Breast epithelium (tissue), 4 donors: ENCODE measurements at regions not wholly inside any gene's neighbourhood (a gene's known extent, or its start where the extent isn't known, plus 50 kb on each side); places are given as distances from the start of the nearest gene placed in this dataset.

Experiments
- DNase-seq, 2 donors: peaks; one replicate each; pipeline ENCODE4 v3.0.0-alpha.2; 2019; ENCODE audit warnings: low spot score in 2 of 2
- H3K27ac ChIP-seq, 2 donors: fragments of 200-600 bp; sonication (generic) in 1 of 2; one replicate each; pipeline ENCODE4 v1.5.1; 2016 to 2019; ENCODE audit warnings: mild to moderate bottlenecking in 1 of 2
- H3K27me3 ChIP-seq, 2 donors: fragments of 200-600 bp; sonication (generic) in 1 of 2; one replicate each; pipeline versions ENCODE4 v1.5.1 to v1.6.0; 2017 to 2019; ENCODE audit warnings: control low read depth in 1 of 2, mild to moderate bottlenecking in 1 of 2
- H3K36me3 ChIP-seq: fragments of 200-600 bp; one replicate; pipeline ENCODE4 v1.5.1; 2019
- H3K4me1 ChIP-seq, 2 donors: fragments of 200-600 bp; sonication (generic); one replicate each; pipeline ENCODE4 v1.5.1; 2016 to 2019; ENCODE audit warnings: control low read depth in 1 of 2
- H3K4me3 ChIP-seq, 3 donors: fragments of 200-600 bp; sonication (generic); 1 replicate in 2 of 3; 2 replicates in 1 of 3; pipeline ENCODE4 v1.5.1; 2016 to 2019; ENCODE audit warnings: mild to moderate bottlenecking in 3 of 3, moderate library complexity in 2 of 3
- H3K9me3 ChIP-seq, 2 donors: fragments of 200-600 bp; sonication (generic) in 1 of 2; one replicate each; pipeline ENCODE4 v1.5.1; 2016 to 2019; ENCODE audit warnings: control low read depth in 1 of 2
- CTCF ChIP-seq, 3 donors: fragments of 450-650 bp; IDR thresholded peaks; one replicate each; pipeline ENCODE4 v1.5.1; 2016 to 2017; ENCODE audit warnings: antibody characterized with exemption in 3 of 3, mild to moderate bottlenecking in 3 of 3, moderate library complexity in 3 of 3
- POLR2A ChIP-seq: fragments of 450-650 bp; IDR thresholded peaks from one replicate; pipeline ENCODE4 v1.6.1; 2016; ENCODE audit warnings: antibody characterized with exemption, mild to moderate bottlenecking, moderate library complexity
- POLR2AphosphoS5 ChIP-seq, 3 donors: sonication (generic); formaldehyde crosslinking; IDR thresholded peaks; one replicate each; pipeline ENCODE4 v1.6.1; 2017; ENCODE audit warnings: antibody characterized with exemption in 3 of 3
- intact Hi-C: fragments of 100-400 bp; cut with DNase I; formaldehyde crosslinking; loops from one replicate; pipeline ENCODE4 v1.15.1; 2023; ENCODE audit warnings: low total_unique reads

GRCh38 chr11:119476038-119476437 lies 53.1 kb upstream of the THY1 start:
- no peak for DNase-seq
- no peak overlapping the region for H3K27ac ChIP-seq
- H3K9me3 ChIP-seq, result no peaks in the 10 kb centered on the region
- TF ChIP-seq POLR2A, result no peak
- no peaks in the 10 kb centered on the region for H3K27me3 ChIP-seq
- H3K4me3 ChIP-seq, result no peak overlapping the region
- intact Hi-C loops, result loop anchor here (5.0 kb wide), 1 partner anchor 119 kb away; no protein-coding TSS in a partner anchor
- no peaks in the 10 kb centered on the region for H3K4me1 ChIP-seq
- H3K36me3 ChIP-seq, result no peaks in the 10 kb centered on the region

- H3K36me3 ChIP-seq, result no peaks in the 10 kb centered on the region
- intact Hi-C loops, result loop anchor here (5.0 kb wide), 1 partner anchor 118 kb away; no protein-coding TSS in a partner anchor
- H3K27me3 ChIP-seq, result no peaks in the 10 kb centered on the region
- no peak overlapping the region for H3K4me3 ChIP-seq
- H3K4me1 ChIP-seq, result no peaks in the 10 kb centered on the region
- no peaks in the 10 kb centered on the region for H3K9me3 ChIP-seq
- TF ChIP-seq POLR2AphosphoS5 (IDR thresholded peaks at IDR 0.05) (peak in 1 of 3 donors; percentile 53), POLR2A (no peak), CTCF (IDR thresholded peaks at IDR 0.05) (peak; percentile 84 to 89 (median 88))
- peak in 1 of 2 donors; percentile 66 for DNase-seq
- no peak overlapping the region for H3K27ac ChIP-seq
Measured at GRCh38 chr11:119474682-119475596, 52.0 kb upstream of the THY1 start.

GRCh38 chr11:119473901-119474681 lies 51.1 kb upstream of the THY1 start:
- no peak overlapping the region for H3K27ac ChIP-seq

GRCh38 chr11:119473226-119473625 lies 50.3 kb upstream of the THY1 start:
- no peak overlapping the region for H3K4me3 ChIP-seq
- no peak overlapping the region for H3K27ac ChIP-seq
- DNase-seq, result peak in 1 of 2 donors; percentile 15
- H3K9me3 ChIP-seq, result peaks cover 0 to 1% of the 10 kb centered on the region in 2 donors
- no peaks in the 10 kb centered on the region for H3K27me3 ChIP-seq
- no peaks in the 10 kb centered on the region for H3K36me3 ChIP-seq
- no peaks in the 10 kb centered on the region for H3K4me1 ChIP-seq
- TF ChIP-seq CTCF (IDR thresholded peaks at IDR 0.05) (no peak), POLR2A (no peak), POLR2AphosphoS5 (IDR thresholded peaks at IDR 0.05) (no peak)
- intact Hi-C loops, result no loop called here

More at GRCh38 chr11:119473901-119474681, 51.1 kb upstream of the THY1 start:
- H3K4me1 ChIP-seq, result no peaks in the 10 kb centered on the region
- peak in 1 of 2 donors; percentile 15 for DNase-seq
- H3K9me3 ChIP-seq, result no peaks in the 10 kb centered on the region
- no peak overlapping the region for H3K4me3 ChIP-seq
- H3K36me3 ChIP-seq, result no peaks in the 10 kb centered on the region
- intact Hi-C loops, result no loop called here
- TF ChIP-seq POLR2AphosphoS5 (IDR thresholded peaks at IDR 0.05), result no peak
- no peak for TF ChIP-seq POLR2A
- no peak for TF ChIP-seq CTCF (IDR thresholded peaks at IDR 0.05)
- H3K27me3 ChIP-seq, result no peaks in the 10 kb centered on the region

GRCh38 chr11:119472856-119473222 lies 49.9 kb upstream of the THY1 start:
- no peaks in the 10 kb centered on the region for H3K4me1 ChIP-seq
- H3K27me3 ChIP-seq, result no peaks in the 10 kb centered on the region
- H3K4me3 ChIP-seq, result no peak overlapping the region
- no peaks in the 10 kb centered on the region for H3K36me3 ChIP-seq
- H3K9me3 ChIP-seq, result peaks cover 0 to 5% of the 10 kb centered on the region in 2 donors
- no peak for TF ChIP-seq POLR2AphosphoS5 (IDR thresholded peaks at IDR 0.05)
- no peak for TF ChIP-seq POLR2A
- TF ChIP-seq CTCF (IDR thresholded peaks at IDR 0.05), result no peak
- intact Hi-C loops, result no loop called here
- no peak overlapping the region for H3K27ac ChIP-seq
- DNase-seq, result peak in 1 of 2 donors; percentile 3
